H1 (cell line): ENCODE measurements at regions not wholly inside any gene's neighbourhood (a gene's known extent, or its start where the extent isn't known, plus 50 kb on each side); places are given as distances from the start of the nearest gene placed in this dataset.

Source experiments
- TF ChIP-seq, protein P1 (sequence below): IDR thresholded peaks from 2 replicates; pipeline ENCODE4 v1.6.1; 2011; ENCODE audit warnings: low read depth, mild to moderate bottlenecking, low read length; ENCODE audit not compliant: insufficient read depth
- TF ChIP-seq, protein P2 (sequence below): IDR thresholded peaks from 2 replicates; pipeline ENCODE4 v1.6.1; 2011; ENCODE audit warnings: low read length, improper control_type of control experiment

- TF ChIP-seq, protein P1, sequence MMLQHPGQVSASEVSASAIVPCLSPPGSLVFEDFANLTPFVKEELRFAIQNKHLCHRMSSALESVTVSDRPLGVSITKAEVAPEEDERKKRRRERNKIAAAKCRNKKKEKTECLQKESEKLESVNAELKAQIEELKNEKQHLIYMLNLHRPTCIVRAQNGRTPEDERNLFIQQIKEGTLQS, result no peak
- TF ChIP-seq, protein P2, sequence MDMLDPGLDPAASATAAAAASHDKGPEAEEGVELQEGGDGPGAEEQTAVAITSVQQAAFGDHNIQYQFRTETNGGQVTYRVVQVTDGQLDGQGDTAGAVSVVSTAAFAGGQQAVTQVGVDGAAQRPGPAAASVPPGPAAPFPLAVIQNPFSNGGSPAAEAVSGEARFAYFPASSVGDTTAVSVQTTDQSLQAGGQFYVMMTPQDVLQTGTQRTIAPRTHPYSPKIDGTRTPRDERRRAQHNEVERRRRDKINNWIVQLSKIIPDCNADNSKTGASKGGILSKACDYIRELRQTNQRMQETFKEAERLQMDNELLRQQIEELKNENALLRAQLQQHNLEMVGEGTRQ, result no peak
Measured at GRCh38 chr10:132120200-132120599, 54.5 kb downstream of the JAKMIP3 start (continued).
